ENCODE measurements at regions not wholly inside any gene's neighbourhood (a gene's known extent, or its start where the extent isn't known, plus 50 kb on each side); places are given as distances from the start of the nearest gene placed in this dataset.

DNA sequence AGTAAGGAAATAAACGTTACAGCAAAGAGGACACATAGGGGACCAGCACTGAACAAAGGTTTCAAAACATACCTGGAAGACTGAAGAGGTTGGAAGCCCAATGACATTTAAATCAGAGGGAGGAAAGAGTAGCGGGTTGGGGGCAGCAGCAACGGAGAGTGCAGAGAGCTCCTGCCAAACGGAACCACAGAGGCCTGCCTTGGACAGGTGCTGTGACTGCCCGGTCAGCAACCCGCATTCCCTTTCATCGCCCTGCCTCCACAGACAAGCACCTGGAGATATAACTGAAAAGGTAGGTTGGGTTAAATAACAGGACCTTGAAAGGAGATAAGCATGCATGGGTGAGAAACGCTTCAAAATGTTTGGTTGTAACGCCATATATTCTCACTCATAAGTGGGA is 92.8 kb upstream of the SLC38A4 start:
- TF ChIP-seq EZH2 (IDR thresholded peaks at IDR 0.05; ENCODE audit: insufficient read depth, poor library complexity, severe bottlenecking) (no peak), EZH2phosphoT487 (IDR thresholded peaks at IDR 0.05; ENCODE audit: insufficient read depth, low read depth) (no peak)
